Effector CD4-positive, alpha-beta T cell (primary cell): ENCODE measurements at regions not wholly inside any gene's neighbourhood (a gene's known extent, or its start where the extent isn't known, plus 50 kb on each side); places are given as distances from the start of the nearest gene placed in this dataset.

Experiments
- DNase-seq: peaks from one replicate; pipeline ENCODE4 v3.0.0-alpha.2; 2020

DNA sequence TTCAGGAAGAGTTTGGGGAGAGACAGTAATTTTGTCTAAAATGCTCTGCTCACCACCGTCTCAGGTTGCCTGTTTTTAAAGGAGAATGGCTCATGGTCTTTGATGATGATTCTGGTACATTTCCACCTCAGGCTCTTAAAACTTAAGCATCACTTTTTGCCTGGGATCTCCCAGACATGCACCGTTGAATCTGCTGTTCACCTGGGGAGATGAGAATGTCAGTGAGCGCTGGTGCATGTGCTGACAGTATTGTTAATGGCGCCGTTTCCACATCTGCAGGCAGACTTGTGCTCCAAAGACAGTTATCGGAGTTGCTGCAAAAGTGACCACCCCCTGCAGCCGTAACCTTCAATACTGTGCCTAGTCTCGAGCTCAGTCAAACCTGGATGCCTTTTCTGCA is 219.0 kb upstream of the TPM1 start:
- DNase-seq: no peak

DNA sequence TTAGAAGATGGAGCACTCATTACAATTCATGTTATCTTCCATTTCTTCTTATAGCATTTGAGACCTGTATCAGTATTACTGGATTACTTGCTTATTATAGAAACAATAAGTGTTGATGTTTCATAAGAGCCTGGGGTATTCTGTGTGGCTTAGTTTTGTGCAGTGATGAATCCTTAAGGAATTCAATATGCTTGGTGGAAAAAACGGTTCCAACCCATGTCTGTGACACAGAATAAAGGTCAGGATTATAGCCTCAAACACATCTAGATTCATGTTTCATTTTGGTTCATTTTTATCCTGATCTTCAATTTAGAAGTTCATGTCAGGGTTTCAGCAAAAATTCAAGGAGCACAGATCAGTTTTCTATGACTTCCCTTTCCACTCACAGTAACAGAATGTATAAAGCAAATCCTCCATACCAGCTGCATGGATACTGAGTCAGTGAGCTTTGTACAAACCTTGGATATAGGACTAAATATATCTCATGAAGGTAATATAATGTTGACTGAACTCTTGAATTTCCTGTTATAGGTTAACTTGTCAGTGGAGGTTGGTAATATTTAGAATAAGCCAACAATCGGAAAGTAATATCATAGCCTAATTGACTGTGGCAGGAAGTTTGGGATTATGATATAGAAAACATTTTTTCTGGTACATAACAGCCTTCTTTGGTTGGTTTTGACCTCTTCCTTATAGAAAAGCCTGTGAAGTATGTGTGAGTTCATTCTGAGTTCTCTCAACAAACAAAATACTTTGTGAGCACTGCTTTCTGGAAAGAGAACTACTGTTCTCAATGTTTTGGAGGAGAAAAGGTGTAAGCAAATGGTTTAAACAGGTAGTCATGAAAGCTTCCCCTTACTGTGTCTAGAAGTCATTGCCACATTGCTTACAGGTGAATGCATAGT is 218.2 kb upstream of the TPM1 start:
- no peak for DNase-seq

DNA sequence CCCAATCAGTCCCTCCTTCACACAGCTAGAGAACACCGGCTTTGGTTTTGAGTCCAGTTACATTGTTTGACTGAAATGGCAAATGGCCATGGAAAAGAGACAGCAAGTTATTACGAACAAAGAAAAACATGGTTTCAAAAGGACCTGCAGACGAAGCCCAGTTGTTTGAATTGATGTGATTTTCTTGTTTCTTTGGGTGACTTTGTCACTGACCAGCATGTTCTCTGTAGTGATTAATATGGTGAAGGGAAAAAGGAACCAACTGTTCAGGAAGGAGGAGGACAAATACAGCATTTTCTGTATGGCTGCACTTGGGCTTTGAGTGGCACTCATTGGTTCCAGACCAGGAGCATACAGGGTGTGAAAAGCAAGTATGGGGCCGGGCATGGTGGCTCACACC is 217.4 kb upstream of the TPM1 start:
- no peak for DNase-seq

DNA sequence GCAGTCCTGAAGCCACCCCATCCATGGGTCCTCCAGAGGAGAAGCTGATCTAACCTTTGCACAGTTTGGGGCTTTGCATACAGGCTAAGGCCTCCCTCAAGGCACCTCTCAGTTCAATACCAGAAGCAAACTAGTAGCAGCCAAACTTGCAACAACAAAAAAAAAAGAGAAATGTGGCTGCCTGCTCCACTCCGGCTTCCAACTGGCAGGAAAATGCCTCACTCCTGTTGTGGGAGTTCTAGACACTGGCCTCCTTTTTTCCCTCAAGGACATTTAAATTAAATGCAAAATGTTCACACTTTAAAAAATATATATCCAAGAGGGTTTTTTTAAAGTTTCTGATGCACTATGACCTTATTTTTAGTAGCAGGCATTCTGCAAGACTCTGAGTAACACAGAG is 216.0 kb upstream of the TPM1 start:
- no peak for DNase-seq

DNA sequence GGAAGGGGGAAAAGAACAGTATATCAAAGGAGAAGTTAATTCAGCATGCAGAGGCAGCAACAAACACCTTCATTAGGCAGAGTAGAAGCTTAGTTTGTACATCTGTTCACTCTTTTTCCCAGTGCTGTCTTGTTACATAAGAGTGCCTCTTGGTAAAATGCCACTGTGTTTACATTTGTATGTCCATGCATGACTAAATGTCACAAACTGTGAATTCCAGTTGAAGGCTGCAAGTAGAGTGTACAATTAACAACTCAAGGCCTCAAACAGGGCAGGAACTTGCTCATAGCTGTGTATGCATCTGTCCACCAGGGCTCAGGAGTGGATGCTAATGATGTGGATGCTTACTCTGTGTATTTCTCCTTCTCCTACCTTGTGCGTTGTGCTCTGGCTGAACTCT is 214.2 kb upstream of the TPM1 start:
- DNase-seq: no peak

DNA sequence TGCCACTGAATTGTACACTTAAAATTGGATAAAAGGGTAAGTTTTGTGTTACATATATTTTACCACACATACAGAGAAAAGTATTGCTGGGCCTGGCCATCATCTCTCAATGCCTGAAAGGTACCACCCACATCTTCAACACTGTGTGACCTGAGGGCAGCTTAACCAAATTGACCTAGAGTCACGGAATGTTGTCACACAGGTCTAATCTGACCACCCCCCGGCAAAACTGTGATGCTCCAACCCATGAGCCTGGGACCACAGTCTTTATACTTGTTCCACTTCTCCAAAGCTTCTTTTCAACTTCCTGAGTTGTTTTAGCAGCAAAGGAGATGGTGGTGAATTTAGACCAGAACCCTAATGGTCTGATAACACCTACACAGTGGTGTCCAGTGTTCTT is 210.3 kb upstream of the TPM1 start:
- DNase-seq: no peak

DNA sequence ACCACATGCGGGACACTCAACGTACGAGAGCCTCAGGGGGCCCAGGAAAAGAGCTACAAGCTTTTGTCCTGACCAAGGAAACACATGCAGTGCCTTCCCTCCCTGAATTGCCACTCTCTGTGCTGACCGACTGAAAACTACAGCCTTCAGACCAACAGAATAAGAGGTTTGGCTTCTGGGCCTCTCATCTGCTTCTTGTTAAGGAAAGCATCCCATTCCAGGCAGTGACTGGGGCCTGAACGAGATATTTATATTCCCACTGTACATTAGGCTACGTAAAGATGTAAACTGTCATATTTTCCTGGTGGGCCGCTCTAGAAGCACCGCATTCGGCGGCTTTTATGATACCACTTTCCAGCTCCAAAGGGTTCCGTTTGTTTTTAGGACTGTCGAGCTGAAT is 208.9 kb upstream of the TPM1 start:
- no peak for DNase-seq

DNA sequence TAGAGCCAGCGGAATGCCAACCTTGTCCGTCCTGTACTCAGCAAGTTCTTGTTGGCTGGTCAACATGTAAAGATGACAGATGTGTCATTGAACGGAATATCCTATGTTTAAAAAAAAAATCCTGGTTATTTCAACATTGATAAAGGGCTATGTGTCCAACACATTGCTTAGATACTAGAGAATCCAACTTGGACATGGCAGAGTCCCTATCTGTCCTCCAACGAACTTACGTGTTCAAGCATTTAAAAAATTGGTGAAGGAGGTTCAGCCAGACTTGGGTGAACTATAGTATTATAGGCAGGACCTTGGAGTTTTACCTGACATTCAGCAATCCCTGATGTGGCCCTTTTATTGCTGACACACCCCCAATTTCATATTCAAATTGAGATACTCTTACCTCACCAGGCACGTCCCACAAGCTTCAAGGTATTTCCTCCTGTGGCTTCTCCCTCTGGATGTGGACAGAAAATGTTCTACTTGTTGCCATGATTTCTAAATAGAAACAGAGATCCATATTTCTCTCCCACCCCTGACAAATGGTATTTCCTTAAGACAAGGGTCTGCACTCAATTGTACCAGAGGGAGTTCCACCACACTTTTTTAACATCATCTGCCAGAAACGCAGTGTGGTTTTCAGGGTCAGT is 207.7 kb upstream of the TPM1 start:
- DNase-seq: no peak

DNA sequence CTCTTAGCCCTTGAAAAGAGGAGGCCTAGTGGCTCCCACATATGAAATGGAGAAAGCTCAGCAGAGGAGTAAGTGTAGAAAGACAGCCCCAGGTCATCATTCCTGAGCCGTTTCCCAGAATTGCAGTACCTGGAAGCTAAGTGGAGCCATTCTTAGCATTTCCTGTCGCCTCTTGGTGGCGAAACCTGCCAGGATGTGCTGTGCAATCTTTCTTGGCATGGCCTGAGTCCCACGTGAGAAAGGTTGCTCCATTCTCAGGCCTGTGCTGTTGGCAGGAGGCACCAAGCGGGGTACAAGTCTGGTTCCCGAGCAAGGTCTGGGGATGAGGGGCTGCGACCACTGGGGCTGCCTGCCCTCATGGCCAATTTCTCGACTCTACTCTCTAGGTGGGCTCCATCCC is 207.2 kb upstream of the TPM1 start:
- DNase-seq: no peak

DNA sequence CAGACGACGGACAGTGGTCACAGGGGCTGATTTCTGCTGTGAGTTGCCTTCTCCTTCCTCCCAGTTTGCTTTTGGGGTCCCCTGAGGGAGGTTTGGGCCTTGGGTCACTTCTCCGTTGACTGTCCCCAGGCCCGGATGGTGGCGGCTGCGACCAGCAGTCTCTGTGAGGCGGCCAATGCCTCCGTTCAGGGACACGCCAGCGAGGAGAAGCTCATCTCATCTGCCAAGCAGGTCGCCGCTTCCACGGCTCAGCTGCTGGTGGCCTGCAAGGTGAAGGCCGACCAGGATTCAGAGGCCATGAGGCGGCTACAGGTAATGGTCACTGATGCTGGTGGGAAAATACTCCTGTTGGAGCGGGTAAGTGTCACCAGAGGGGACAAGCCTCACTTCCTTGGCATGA is 206.8 kb upstream of the TPM1 start:
- DNase-seq: no peak

DNA sequence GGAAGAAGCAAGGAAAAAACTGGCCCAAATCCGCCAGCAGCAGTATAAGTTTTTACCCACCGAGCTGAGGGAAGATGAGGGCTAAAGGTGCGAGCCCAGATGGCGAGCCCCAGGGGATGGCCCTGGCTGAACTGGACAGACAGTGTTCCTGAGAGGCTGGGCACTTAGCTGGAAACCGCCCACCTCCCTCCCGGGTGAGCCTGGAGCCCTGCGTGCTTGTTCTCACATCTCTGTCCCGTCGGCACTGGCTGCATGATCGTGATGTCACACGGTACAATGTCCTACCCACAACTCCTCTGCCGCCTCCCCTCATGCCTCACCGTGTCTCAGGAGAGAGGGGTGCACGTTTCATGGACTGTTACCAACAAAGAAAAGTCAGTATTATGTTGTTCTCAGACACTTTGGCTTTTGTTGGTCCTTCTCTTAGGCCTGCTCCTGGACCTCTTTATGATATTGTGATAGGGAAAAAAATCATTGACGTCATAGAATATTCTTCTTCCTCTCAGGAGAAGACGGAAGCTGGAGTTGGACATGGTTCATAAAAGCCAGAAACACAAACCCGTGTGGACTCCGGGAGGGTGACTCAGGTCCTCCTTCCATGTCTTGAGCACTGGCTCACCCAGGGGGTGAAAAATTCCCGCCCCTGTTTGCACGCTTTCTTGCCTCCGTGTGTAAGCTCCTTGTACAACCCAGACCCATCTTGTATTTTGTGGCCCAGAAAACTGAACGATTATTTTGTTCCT is 201.8 kb upstream of the TPM1 start:
- no peak for DNase-seq

DNA sequence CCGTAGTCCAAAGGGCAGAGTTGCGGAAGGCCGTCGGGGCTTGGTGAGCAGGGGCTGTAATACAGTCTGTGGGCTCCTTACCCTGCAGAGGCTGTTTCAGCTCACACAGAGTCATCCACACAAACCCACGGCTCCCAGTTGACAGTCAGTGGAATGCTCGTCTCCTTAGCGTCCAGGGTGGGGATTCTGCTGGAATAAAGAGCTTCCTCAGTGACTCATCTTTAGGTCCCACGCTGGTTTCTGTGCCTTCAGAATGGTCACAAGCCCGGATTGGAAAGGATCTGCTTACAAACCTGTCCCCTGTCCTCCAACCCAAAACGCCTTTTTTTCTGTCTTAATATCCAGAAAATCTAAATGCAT is 201.3 kb upstream of the TPM1 start:
- no peak for DNase-seq

DNA sequence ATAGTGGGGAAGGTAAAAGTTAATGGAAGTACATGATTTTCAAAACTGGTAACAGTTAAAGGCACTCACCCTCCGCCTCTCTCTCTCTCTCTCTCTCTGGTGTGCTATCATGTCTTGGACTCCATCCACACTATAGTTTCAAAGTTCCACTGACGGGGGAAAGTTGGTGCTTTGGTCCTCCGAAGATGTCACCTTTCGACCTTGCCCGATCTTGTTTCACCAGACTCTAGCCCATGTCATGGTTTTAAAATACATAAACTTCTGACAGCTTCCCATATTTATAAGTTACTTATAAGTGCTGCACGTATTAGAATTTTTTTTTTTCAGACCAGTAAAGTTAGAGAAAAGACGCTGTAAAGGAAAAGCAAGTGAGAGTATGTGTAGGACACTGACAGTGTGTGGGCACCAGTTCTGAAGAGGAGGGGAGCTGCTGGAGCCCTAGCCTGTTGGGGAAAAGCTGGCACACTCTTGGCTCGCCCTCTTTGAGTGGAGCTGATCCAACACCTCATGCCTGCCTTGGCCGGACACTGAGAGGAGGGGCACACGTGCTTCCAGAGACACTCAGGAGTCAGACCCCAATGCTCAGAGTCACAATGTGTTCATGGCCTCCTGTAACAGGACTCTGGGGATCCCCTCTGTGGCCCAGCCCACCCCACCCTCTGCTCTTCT is 200.5 kb upstream of the TPM1 start:
- no peak for DNase-seq

DNA sequence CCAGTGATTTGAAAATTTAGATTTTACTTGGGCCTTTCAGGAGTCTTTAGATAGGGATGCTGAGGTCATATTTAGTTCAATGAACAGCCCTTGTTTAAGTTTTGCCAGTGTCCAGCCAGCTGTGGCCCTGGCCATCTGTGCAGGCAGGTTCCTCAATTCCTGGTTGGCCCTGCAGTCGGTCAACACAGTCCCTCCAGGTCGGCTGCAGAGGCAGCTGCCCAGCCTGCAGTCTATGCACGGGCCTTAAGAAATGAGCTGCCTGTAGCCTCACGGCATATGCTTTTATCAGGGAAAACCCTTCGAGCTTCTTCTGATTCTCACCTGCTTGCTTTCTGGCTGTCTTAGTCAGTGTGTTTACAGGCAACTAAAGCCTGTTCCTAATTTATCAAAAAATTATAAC is 199.2 kb upstream of the TPM1 start:
- DNase-seq: no peak

DNA sequence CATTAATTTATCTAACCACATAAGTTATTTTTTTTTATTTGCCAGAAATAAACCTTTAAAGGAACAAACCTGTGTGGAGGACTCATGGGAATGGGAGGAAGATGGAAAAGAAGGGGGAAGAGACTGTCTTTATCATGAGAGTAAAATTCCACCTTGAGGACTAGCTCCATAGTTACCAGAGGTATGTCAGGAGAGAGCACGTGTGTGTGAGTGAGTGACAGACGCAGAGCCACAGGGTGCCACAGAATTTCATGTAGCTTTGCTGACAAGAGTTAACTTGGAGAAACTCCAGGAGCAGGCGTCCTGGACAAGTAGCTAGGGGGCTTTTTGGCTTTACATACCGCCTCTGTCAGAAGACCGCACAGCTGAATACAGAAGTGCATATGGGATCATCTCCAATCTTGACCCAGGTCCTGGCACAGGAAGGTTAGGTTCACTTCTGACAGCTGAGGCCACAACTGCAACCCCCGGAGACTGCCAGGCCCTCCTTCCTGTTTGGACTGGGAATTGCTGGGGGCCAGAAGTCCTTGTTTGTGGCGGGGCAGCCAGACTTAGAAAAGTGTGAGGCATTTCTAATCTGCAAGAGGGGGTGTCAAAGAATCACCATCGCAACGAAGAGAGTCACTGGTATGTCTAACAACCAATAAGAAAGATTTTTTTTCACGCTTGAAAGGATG is 197.8 kb upstream of the TPM1 start:
- no peak for DNase-seq

DNA sequence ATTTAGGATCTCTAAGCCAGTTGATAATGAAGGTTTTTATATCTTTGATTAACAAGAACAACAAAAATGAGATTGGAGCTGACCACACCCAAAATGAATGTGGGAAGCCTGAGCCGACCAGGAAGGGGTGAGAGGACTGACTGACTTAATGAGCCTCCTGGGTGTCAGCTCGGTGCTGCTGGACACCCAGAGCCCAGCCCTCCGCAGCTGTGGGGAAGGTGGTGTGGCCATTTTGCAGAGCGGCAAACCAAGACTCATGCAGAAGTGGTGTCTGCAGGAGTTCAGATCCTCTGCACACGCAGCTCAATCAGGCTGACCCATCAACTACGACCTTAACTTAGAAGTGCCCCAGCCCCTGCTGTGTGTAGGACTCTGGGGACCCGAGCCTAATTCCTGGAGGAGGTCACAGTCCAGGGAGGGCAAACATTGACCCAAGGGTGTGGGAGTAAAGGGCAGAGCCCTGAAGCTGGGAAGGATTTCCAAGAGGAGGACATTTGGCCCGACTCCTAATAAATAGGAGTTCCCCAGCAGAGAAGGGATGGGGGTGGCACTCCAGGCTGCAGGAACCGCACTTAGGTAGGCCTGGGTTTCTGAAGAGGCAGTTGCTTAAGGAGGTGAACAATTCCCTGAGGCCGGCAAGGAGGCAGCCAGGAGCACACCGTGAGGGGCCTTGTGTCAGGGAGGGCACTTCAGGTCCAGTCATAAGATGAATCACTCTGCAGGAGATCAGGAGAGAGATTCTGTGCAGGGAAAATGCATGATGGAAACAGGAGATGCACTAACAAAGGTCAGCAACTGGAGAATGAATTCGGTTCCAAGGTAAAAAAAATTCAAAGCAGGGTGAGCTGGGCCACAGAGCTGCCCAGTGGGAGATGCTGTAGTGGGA is 197.1 kb upstream of the TPM1 start:
- no peak for DNase-seq

DNA sequence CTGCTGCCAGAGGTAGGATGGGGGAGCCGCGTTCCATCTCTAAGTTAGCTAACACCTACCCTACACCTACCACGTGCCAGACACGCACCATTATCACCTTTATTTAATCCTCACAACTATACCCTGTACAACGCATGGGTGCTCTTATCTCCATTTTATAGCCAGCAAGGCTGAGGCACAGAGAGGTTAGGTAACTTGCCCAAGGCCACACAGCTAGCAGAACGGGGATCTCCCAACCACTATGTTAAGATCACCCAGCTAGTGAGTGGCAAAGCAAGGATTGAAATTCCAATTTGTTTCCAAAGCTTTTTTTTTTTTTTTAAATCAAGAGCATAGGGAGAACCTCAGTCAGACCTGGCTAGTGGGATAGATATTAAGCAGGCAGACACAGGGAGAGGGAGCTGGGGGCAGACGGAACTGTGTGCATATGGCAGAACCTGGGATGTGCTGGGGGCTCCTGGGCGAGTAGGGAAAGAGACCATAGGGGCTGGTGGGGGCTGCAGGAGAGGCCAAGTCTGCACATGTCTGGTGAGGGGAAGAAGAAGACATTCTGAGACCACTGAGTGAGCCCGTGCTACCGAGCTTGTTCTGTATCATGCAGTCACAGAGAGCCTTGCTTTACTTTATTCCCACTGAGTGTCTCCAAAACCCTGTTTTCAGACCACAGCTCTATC is 196.3 kb upstream of the TPM1 start:
- DNase-seq: no peak

DNA sequence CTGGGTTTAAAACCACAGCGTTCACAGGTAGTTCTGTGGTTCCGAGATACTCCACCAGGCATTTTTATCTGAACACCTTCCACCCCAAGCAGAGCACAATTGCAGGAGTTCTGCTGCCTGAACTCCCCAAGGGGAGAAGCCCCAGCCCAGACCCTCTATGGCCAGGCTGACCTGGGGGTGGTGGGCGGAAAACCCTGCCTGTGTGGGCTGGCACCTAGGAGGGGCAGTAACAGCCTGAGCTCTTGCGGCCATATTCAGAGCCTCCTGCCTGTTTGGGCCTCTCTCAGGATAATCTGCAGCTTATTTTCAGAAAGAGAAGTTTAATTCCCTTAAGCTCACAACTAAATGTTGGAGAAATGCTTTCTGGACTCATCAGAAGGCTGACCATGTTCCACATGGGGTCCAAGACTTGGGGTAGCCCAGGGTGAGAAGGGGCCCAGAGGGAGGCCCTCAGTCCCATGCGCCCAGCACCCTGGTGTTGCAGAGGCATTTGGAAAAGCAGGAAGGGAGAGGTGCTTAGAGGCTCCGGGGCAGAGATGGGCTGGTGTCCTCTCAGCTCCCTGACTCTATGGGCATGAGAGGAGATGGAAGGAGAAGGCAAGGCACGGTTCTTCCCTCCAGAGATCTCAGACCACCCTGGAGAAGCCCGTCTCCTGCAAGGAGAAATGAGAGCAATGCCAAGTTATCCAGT is 195.6 kb upstream of the TPM1 start:
- no peak for DNase-seq

DNA sequence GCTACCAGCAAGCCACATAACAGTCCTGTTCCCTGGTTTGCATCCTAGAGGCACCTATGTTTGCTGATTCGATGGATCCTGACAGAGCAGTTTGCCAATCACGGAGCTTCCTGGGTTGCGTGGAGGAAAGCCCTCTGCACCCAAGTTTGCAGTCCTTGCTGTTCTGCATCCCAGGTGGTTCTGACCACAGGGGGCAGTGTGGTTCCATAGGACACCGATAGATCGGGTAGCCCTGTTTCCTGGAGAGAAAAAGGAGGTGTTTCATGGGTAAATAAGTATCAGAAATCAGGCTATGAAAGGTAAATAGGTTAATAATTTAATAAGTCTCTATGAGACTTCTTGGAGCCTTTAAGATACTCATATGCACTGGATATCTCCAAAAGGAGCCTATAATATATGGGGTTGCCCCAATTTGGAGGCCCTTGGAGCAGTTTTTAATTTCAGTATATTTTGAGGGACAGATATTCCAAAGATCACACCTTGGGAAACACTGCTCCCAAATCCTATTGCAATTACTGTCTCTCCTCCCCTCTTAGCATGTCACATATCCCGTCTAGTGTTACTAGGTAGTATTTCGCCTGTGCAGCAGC is 194.6 kb upstream of the TPM1 start:
- DNase-seq: peak; percentile 6

DNA sequence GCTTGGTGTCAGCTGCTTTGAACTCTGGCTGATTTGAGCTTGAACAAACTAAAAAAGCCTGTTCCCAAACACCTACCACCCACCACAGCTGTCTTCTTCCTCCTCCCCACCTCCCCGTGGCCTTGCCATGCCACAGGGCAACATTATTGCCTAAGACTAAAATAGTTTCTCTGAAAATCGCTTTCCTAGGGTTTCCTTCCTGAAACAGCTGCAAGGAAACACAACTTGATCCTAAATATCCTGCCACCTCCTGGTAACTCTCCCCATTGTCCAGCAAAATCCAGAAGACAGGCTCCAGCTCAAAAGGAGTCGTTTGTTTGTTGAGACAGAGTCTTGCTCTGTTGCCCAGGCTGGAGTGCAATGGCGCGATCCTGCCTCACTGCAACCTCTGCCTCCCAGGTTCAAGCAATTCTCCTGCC is 193.9 kb upstream of the TPM1 start:
- no peak for DNase-seq
